ENCODE measurements at regions not wholly inside any gene's neighbourhood (a gene's known extent, or its start where the extent isn't known, plus 50 kb on each side); places are given as distances from the start of the nearest gene placed in this dataset.
A peak's percentile ranks its signal among the peaks of the same experiment; 100 is the strongest.

- WGBS (ENCODE audit: insufficient coverage): 80% methylated on average over 28 of the region's 29 CpGs
- H3K9me3 ChIP-seq (ENCODE audit: control insufficient read depth, insufficient read depth, low read length): no peaks in the 10 kb centered on the region
- H3K36me3 ChIP-seq (ENCODE audit: control insufficient read depth, insufficient read depth, low read length): peaks cover 3% of the 10 kb centered on the region
- no peaks in the 10 kb centered on the region for H3K27me3 ChIP-seq (ENCODE audit: control insufficient read depth, insufficient read depth, low read length)
- no peak overlapping the region for H3K4me3 ChIP-seq (ENCODE audit: low read depth, low read length)
- H3K4me1 ChIP-seq (ENCODE audit: control insufficient read depth, insufficient read depth, low read length): peaks cover 60% of the 10 kb centered on the region
- no peak for DNase-seq (ENCODE audit: low read depth in 4 of 6, low spot score in 6 of 6)
- no peak overlapping the region for H3K27ac ChIP-seq (ENCODE audit: low read depth, low read length)
Measured at GRCh38 chr16:85333744-85334640, 221.7 kb upstream of the CIBAR2 start.

GRCh38 chr16:85334718-85335583, 222.7 kb upstream of the CIBAR2 start:
- WGBS (ENCODE audit: insufficient coverage): 13% methylated on average over 31 of the region's 35 CpGs
- peak in 2 of 6 donors; percentile 61 to 71 for DNase-seq (ENCODE audit: low read depth in 4 of 6, low spot score in 6 of 6)
- Histone ChIP-seq H3K4me1 (ENCODE audit: control insufficient read depth, insufficient read depth, low read length) (peaks cover 57% of the 10 kb centered on the region), H3K9me3 (ENCODE audit: control insufficient read depth, insufficient read depth, low read length) (no peaks in the 10 kb centered on the region), H3K27me3 (ENCODE audit: control insufficient read depth, insufficient read depth, low read length) (no peaks in the 10 kb centered on the region), H3K4me3 (ENCODE audit: low read depth, low read length) (no peak overlapping the region), H3K27ac (ENCODE audit: low read depth, low read length) (no peak overlapping the region), H3K36me3 (ENCODE audit: control insufficient read depth, insufficient read depth, low read length) (peaks cover 3% of the 10 kb centered on the region)

- no peaks in the 10 kb centered on the region for H3K9me3 ChIP-seq (ENCODE audit: control insufficient read depth, insufficient read depth, low read length)
- no peak overlapping the region for H3K27ac ChIP-seq (ENCODE audit: low read depth, low read length)
- H3K27me3 ChIP-seq (ENCODE audit: control insufficient read depth, insufficient read depth, low read length): no peaks in the 10 kb centered on the region
- H3K4me1 ChIP-seq (ENCODE audit: control insufficient read depth, insufficient read depth, low read length): peaks cover 48% of the 10 kb centered on the region
- 64% methylated on average over 24 of the region's 24 CpGs for WGBS (ENCODE audit: insufficient coverage)
- no peak overlapping the region for H3K4me3 ChIP-seq (ENCODE audit: low read depth, low read length)
- DNase-seq (ENCODE audit: low read depth in 4 of 6, low spot score in 6 of 6): peak in 2 of 6 donors; percentile 76 to 85
- peaks cover 3% of the 10 kb centered on the region for H3K36me3 ChIP-seq (ENCODE audit: control insufficient read depth, insufficient read depth, low read length)
Measured at GRCh38 chr16:85335584-85336491, 223.6 kb upstream of the CIBAR2 start.

GRCh38 chr16:85337910-85338637, 225.8 kb upstream of the CIBAR2 start:
- Histone ChIP-seq H3K36me3 (ENCODE audit: control insufficient read depth, insufficient read depth, low read length) (peaks cover 3% of the 10 kb centered on the region), H3K4me3 (ENCODE audit: low read depth, low read length) (no peak overlapping the region), H3K9me3 (ENCODE audit: control insufficient read depth, insufficient read depth, low read length) (no peaks in the 10 kb centered on the region), H3K27ac (ENCODE audit: low read depth, low read length) (no peak overlapping the region), H3K4me1 (ENCODE audit: control insufficient read depth, insufficient read depth, low read length) (peaks cover 60% of the 10 kb centered on the region), H3K27me3 (ENCODE audit: control insufficient read depth, insufficient read depth, low read length) (no peaks in the 10 kb centered on the region)
- 92% methylated on average over 9 of the region's 11 CpGs for WGBS (ENCODE audit: insufficient coverage)
- DNase-seq (ENCODE audit: low read depth in 4 of 6, low spot score in 6 of 6): no peak

DNA sequence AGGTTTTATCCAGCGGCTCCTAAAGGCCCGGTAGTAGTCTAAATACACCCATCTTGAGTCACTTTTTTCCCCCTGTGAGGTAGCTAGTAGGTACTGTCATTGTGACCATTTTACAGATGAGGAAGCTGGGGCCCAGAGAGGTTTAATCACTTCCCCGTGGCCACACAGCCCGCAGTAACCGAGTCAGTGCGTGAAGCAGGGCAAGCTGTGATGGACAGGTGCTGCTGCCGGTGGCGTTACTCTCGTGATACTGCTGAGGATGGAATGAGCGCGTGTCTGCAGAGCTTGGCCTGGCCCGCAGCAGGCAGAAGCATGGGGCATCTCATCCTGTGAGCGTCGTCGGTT, 226.3 kb upstream of the CIBAR2 start:
- no peaks in the 10 kb centered on the region for H3K27me3 ChIP-seq (ENCODE audit: control insufficient read depth, insufficient read depth, low read length)
- peaks cover 56% of the 10 kb centered on the region for H3K4me1 ChIP-seq (ENCODE audit: control insufficient read depth, insufficient read depth, low read length)
- no peak for DNase-seq (ENCODE audit: low read depth in 4 of 6, low spot score in 6 of 6)
- H3K27ac ChIP-seq (ENCODE audit: low read depth, low read length): no peak overlapping the region
- no peaks in the 10 kb centered on the region for H3K36me3 ChIP-seq (ENCODE audit: control insufficient read depth, insufficient read depth, low read length)
- no peaks in the 10 kb centered on the region for H3K9me3 ChIP-seq (ENCODE audit: control insufficient read depth, insufficient read depth, low read length)
- 95% methylated on average over 9 of the region's 15 CpGs for WGBS (ENCODE audit: insufficient coverage)
- no peak overlapping the region for H3K4me3 ChIP-seq (ENCODE audit: low read depth, low read length)

GRCh38 chr16:85338989-85339685, 226.9 kb upstream of the CIBAR2 start:
- H3K27ac ChIP-seq (ENCODE audit: low read depth, low read length): no peak overlapping the region
- peaks cover 52% of the 10 kb centered on the region for H3K4me1 ChIP-seq (ENCODE audit: control insufficient read depth, insufficient read depth, low read length)
- WGBS (ENCODE audit: insufficient coverage): 70% methylated on average over 17 of the region's 24 CpGs
- H3K27me3 ChIP-seq (ENCODE audit: control insufficient read depth, insufficient read depth, low read length): no peaks in the 10 kb centered on the region
- no peak overlapping the region for H3K4me3 ChIP-seq (ENCODE audit: low read depth, low read length)
- H3K9me3 ChIP-seq (ENCODE audit: control insufficient read depth, insufficient read depth, low read length): no peaks in the 10 kb centered on the region
- DNase-seq (ENCODE audit: low read depth in 4 of 6, low spot score in 6 of 6): peak in 1 of 6 donors; percentile 82
- no peaks in the 10 kb centered on the region for H3K36me3 ChIP-seq (ENCODE audit: control insufficient read depth, insufficient read depth, low read length)

DNA sequence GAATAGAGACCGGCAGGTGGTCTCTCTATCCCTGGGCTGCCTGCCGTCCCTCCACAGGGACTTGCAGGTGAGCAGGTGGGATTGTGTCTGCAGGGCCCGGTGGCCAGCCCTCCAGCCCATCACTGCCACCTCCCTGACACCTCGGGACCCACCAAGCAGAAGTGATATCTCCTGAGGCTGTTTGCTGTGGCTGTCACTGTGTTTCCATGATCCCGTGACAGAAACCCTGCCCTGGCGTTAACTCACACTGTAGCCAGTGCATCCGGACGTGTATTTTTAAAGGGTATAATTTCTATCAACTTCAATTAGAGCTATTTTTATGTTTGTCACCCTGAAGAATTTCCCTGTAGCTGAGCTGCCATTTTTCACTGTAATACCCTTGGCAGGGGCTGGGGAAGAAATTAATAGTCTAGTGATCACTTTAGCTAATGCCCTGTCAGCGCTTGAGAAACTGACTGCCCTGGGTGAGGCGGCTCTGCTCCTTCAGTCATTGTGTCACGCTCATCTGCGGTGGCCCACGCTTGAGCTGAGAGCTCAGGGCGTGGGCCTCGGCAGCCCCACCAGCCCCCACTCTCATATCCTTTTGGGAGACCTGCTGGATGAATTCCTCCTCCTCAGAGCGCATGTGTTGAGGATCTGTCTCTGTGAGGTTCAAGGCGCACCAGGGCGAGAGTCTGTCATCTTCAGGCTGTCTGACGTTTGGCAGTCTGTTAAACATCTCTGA, 229.9 kb upstream of the CIBAR2 start:
- Histone ChIP-seq H3K27me3 (ENCODE audit: control insufficient read depth, insufficient read depth, low read length) (no peaks in the 10 kb centered on the region), H3K27ac (ENCODE audit: low read depth, low read length) (no peak overlapping the region), H3K9me3 (ENCODE audit: control insufficient read depth, insufficient read depth, low read length) (no peaks in the 10 kb centered on the region), H3K36me3 (ENCODE audit: control insufficient read depth, insufficient read depth, low read length) (no peaks in the 10 kb centered on the region), H3K4me3 (ENCODE audit: low read depth, low read length) (no peak overlapping the region), H3K4me1 (ENCODE audit: control insufficient read depth, insufficient read depth, low read length) (peaks cover 33% of the 10 kb centered on the region)
- WGBS (ENCODE audit: insufficient coverage): 48% methylated on average over 14 of the region's 19 CpGs
- peak in 1 of 6 donors; percentile 75 for DNase-seq (ENCODE audit: low read depth in 4 of 6, low spot score in 6 of 6)

DNA sequence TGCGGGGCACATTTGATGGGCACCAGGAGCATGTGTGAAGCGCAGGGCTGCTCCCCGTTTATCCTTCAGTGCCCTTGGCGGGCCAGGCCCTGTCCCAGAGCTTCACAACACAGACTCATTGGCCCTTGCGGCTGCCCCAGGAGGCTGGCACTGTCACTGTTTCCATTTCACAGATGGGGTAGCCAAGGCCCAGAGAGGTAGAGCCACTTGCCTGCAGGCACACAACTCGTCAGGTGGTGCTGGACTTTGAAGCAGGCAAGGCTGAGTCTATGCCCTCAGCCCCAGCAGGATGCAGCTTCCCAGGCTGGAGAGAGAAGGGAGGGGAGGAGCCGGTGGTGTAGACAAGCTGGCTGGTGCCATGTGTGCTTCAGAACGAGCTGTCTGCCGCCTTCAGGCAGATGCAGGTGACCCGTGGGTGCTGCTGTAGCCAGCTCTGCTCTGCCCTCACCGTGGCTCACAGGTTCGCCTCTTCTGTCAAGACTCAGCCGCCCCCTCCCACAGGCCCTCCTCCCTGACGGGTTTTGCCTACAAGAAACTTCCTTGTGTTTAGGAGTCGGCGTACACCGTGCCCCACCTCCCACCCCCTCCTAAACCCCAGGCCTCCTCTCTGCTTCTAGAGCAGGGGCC, 232.3 kb upstream of the CIBAR2 start:
- H3K4me1 ChIP-seq (ENCODE audit: control insufficient read depth, insufficient read depth, low read length): peaks cover 47% of the 10 kb centered on the region
- no peak for DNase-seq (ENCODE audit: low read depth in 4 of 6, low spot score in 6 of 6)
- 88% methylated on average over 12 of the region's 17 CpGs for WGBS (ENCODE audit: insufficient coverage)
- no peaks in the 10 kb centered on the region for H3K36me3 ChIP-seq (ENCODE audit: control insufficient read depth, insufficient read depth, low read length)
- no peak overlapping the region for H3K4me3 ChIP-seq (ENCODE audit: low read depth, low read length)
- H3K27me3 ChIP-seq (ENCODE audit: control insufficient read depth, insufficient read depth, low read length): no peaks in the 10 kb centered on the region
- no peak overlapping the region for H3K27ac ChIP-seq (ENCODE audit: low read depth, low read length)
- no peaks in the 10 kb centered on the region for H3K9me3 ChIP-seq (ENCODE audit: control insufficient read depth, insufficient read depth, low read length)

Measured in spinal cord (tissue), 9 donors.